HCT116 (cell line): ENCODE measurements at regions not wholly inside any gene's neighbourhood (a gene's known extent, or its start where the extent isn't known, plus 50 kb on each side); places are given as distances from the start of the nearest gene placed in this dataset.

Source experiments
- ATAC-seq: fragments of 200-7000 bp; cut with Tn5 transposase; 2 replicates; pipeline ENCODE4 v1.9.1; 2020; ENCODE audit warnings: mild to moderate bottlenecking, moderate library complexity
- BruUV-seq: library from RNA; stranded (reverse); fragments of 400-500 nt; replicated peaks from 2 replicates; lab custom pipeline; 2021; lab: Mats Ljungman, UMichigan
- CTCF ChIA-PET: fragments of 300-600 bp; sonication (Branson Sonifier 250); formaldehyde crosslinking; loops from one replicate; lab custom pipeline; 2021; ENCODE audit warnings: antibody characterized with exemption; lab: Charles Lee
- POLR2A ChIA-PET: fragments of 300-600, 350-600 bp; sonication (Branson Sonifier 250); formaldehyde crosslinking; loops from one replicate; lab custom pipeline; 2021; ENCODE audit warnings: antibody characterized with exemption; lab: Charles Lee
- RAD21 ChIA-PET, 2 experiments: fragments of 300-600 bp; sonication (Branson Sonifier 250); formaldehyde crosslinking; loops; one replicate each; lab custom pipeline; 2023; ENCODE audit warnings: low total read pairs in 2 of 2; ENCODE audit not compliant: uncharacterized antibody in 2 of 2, unreplicated experiment in 2 of 2, low non-redundant PET in 1 of 2; lab: Charles Lee
- DNase-seq: peaks from one replicate; pipeline ENCODE4 v3.0.0-alpha.2; 2010; ENCODE audit warnings: low read depth, low spot score
- H2AFZ ChIP-seq: fragments of 200-600 bp; shearing (Covaris generic), sonication (generic); 2 replicates; pipeline ENCODE4 v1.6.1; 2017; ENCODE audit warnings: low read depth, mixed run types, mixed read lengths, antibody characterized with exemption, low read length; ENCODE audit not compliant: poor library complexity, severe bottlenecking
- H3K27ac ChIP-seq: 2 replicates; pipeline ENCODE4 v1.5.1; 2012; ENCODE audit warnings: low read depth, low read length
- H3K27me3 ChIP-seq: fragments of 200-600 bp; sonication (generic); 2 replicates; pipeline ENCODE4 v1.6.1; 2016; ENCODE audit warnings: mixed run types, low read length, mixed read lengths; ENCODE audit not compliant: insufficient read depth
- H3K36me3 ChIP-seq, 2 experiments: fragments of 200-500 bp in 1 of 2; fragments of 200-600 bp in 1 of 2; sonication (Bioruptor generic) in 1 of 2; sonication (generic) in 1 of 2; 2 replicates each; pipeline versions ENCODE4 v1.5.1 to v1.6.1; 2014 to 2016; ENCODE audit warnings: low read length in 2 of 2, inconsistent platforms in 1 of 2, mixed read lengths in 1 of 2, mixed run types in 1 of 2; ENCODE audit not compliant: insufficient read depth in 2 of 2, control insufficient read depth in 1 of 2
- H3K4me1 ChIP-seq, 2 experiments: fragments of 200-600 bp in 1 of 2; sonication (generic) in 1 of 2; 2 replicates each; pipeline versions ENCODE4 v1.5.1 to v1.6.1; 2012 to 2017; ENCODE audit warnings: low read length in 2 of 2, inconsistent platforms in 1 of 2, mild to moderate bottlenecking in 1 of 2, mixed read lengths in 1 of 2, mixed run types in 1 of 2, moderate library complexity in 1 of 2; ENCODE audit not compliant: insufficient read depth in 2 of 2, control insufficient read depth in 1 of 2
- H3K4me2 ChIP-seq: fragments of 200-600 bp; sonication (generic); 2 replicates; pipeline ENCODE4 v1.6.1; 2017; ENCODE audit warnings: mixed run types, low read length, mixed read lengths
- H3K4me3 ChIP-seq, 2 experiments: fragments of 200-600 bp in 1 of 2; sonication (generic) in 1 of 2; replicated peaks in 1 of 2; 2 replicates each; pipeline ENCODE4 v1.5.1; 2011 to 2016; ENCODE audit warnings: low read length in 2 of 2, control low read depth in 1 of 2, low read depth in 1 of 2, mild to moderate bottlenecking in 1 of 2, mixed read lengths in 1 of 2, mixed run types in 1 of 2
- H3K79me2 ChIP-seq: fragments of 200-600 bp; sonication (generic); 2 replicates; pipeline ENCODE4 v1.6.1; 2017; ENCODE audit warnings: mild to moderate bottlenecking, mixed run types, low read length, moderate library complexity, mixed read lengths; ENCODE audit not compliant: insufficient read depth
- H3K9ac ChIP-seq: fragments of 200-600 bp; sonication (generic); 2 replicates; pipeline ENCODE4 v1.6.1; 2016; ENCODE audit warnings: low read length, mixed read lengths
- H3K9me2 ChIP-seq: fragments of 200-600 bp; sonication (generic), shearing (Covaris generic); 2 replicates; pipeline ENCODE4 v1.6.1; 2017; ENCODE audit warnings: mixed run types, mild to moderate bottlenecking, moderate library complexity; ENCODE audit not compliant: insufficient read depth
- H3K9me3 ChIP-seq, 2 experiments: fragments of 200-500 bp in 1 of 2; fragments of 200-600 bp in 1 of 2; sonication (Bioruptor generic) in 1 of 2; sonication (generic) in 1 of 2; 2 replicates each; pipeline ENCODE4 v1.6.1; 2014 to 2017; ENCODE audit warnings: low read length in 2 of 2, mixed read lengths in 2 of 2, inconsistent platforms in 1 of 2, low read depth in 1 of 2, mild to moderate bottlenecking in 1 of 2, mixed run types in 1 of 2, moderate library complexity in 1 of 2; ENCODE audit not compliant: control insufficient read depth in 1 of 2, insufficient read depth in 1 of 2
- H4K20me1 ChIP-seq: fragments of 200-600 bp; sonication (generic), shearing (Covaris generic); 2 replicates; pipeline ENCODE4 v1.6.1; 2017; ENCODE audit warnings: mixed run types, mild to moderate bottlenecking, moderate library complexity; ENCODE audit not compliant: insufficient read depth
- ATF3 ChIP-seq: IDR thresholded peaks from 2 replicates; pipeline ENCODE4 v1.6.1; 2012
- CEBPB ChIP-seq: IDR thresholded peaks from 2 replicates; pipeline ENCODE4 v1.6.1; 2012; ENCODE audit warnings: low read depth
- EZH2phosphoT487 ChIP-seq: fragments of 200-600 bp; IDR thresholded peaks from 2 replicates; pipeline ENCODE4 v1.6.1; 2018; ENCODE audit warnings: antibody characterized with exemption, borderline replicate concordance
- POLR2A ChIP-seq: IDR thresholded peaks from 2 replicates; pipeline ENCODE4 v1.7.0; 2011; ENCODE audit warnings: borderline replicate concordance; ENCODE audit not compliant: insufficient read depth, insufficient read length; ENCODE audit errors: extremely low read depth
- RAD21 ChIP-seq: IDR thresholded peaks from 2 replicates; pipeline ENCODE4 v1.6.1; 2012; ENCODE audit warnings: low read depth, mild to moderate bottlenecking
- REST ChIP-seq: IDR thresholded peaks from 2 replicates; pipeline ENCODE4 v1.6.1; 2012; ENCODE audit warnings: low read depth
- SP1 ChIP-seq: IDR thresholded peaks from 2 replicates; pipeline ENCODE4 v1.6.1; 2012; ENCODE audit warnings: low read depth
- TCF7L2 ChIP-seq: IDR thresholded peaks from 2 replicates; pipeline ENCODE4 v1.7.0; 2011; ENCODE audit warnings: borderline replicate concordance, inconsistent platforms; ENCODE audit not compliant: insufficient read depth, insufficient read length; ENCODE audit errors: extremely low read depth
- YY1 ChIP-seq: IDR thresholded peaks from 2 replicates; pipeline ENCODE4 v1.6.1; 2011; ENCODE audit warnings: low read length, low read depth, moderate library complexity, mild to moderate bottlenecking; ENCODE audit not compliant: insufficient replicate concordance; ENCODE audit errors: extremely low read depth
- ZFX ChIP-seq: fragments of 450-650 bp; IDR thresholded peaks from 2 replicates; pipeline ENCODE4 v1.6.1; 2017
- ZNF274 ChIP-seq: fragments of 200-500 bp; sonication (Bioruptor generic); IDR thresholded peaks from 2 replicates; pipeline ENCODE4 v1.6.1; 2014; ENCODE audit warnings: mild to moderate bottlenecking, low read depth, low read length, inconsistent platforms
- intact Hi-C: fragments of 100-400 bp; cut with micrococcal nuclease; formaldehyde crosslinking; loops from 2 replicates; pipeline ENCODE4 v1.10.0; 2022

GRCh38 chr5:179485845-179486575, 64.3 kb upstream of the RUFY1 start:
- no peak overlapping the region for H3K4me3 ChIP-seq
- TF ChIP-seq ZNF274 (no peak), TCF7L2 (no peak), EZH2phosphoT487 (no peak), POLR2A (no peak), ATF3 (no peak), CEBPB (no peak), SP1 (no peak), ZFX (no peak)

GRCh38 chr5:179484761-179485160, 65.6 kb upstream of the RUFY1 start:
- Histone ChIP-seq H3K27ac (no peak overlapping the region), H3K4me1 (no peaks in the 10 kb centered on the region), H3K9me2 (no peaks in the 10 kb centered on the region), H2AFZ (no peak overlapping the region), H3K9me3 (no peaks in the 10 kb centered on the region), H3K4me2 (no peak overlapping the region), H4K20me1 (no peaks in the 10 kb centered on the region), H3K4me3 (no peak overlapping the region), H3K9ac (no peak overlapping the region), H3K36me3 (no peaks in the 10 kb centered on the region), H3K27me3 (no peaks in the 10 kb centered on the region), H3K79me2 (no peaks in the 10 kb centered on the region)
- DNase-seq (no peak), ATAC-seq (no peak)
- ChIA-PET RAD21 (no interaction called here), POLR2A (no interaction called here), CTCF (no interaction called here)
- intact Hi-C loops = no loop called here
- TF ChIP-seq RAD21 = no peak
- TF ChIP-seq REST = no peak
- TF ChIP-seq POLR2A = no peak
- no peak for TF ChIP-seq CEBPB
- no peak for TF ChIP-seq EZH2phosphoT487
- TF ChIP-seq SP1 = no peak
- TF ChIP-seq ATF3 = no peak
- TF ChIP-seq YY1 = no peak
- BruUV-seq = no TSS peak

More at GRCh38 chr5:179485845-179486575, 64.3 kb upstream of the RUFY1 start:
- ChIA-PET CTCF (no interaction called here), RAD21 (no interaction called here), POLR2A (no interaction called here)
- DNase-seq = no peak
- Histone ChIP-seq H3K27ac (no peak overlapping the region), H3K79me2 (no peaks in the 10 kb centered on the region), H3K9me2 (no peaks in the 10 kb centered on the region), H3K27me3 (no peaks in the 10 kb centered on the region), H4K20me1 (no peaks in the 10 kb centered on the region), H2AFZ (no peak overlapping the region), H3K9ac (no peak overlapping the region), H3K4me2 (no peak overlapping the region), H3K36me3 (no peaks in the 10 kb centered on the region), H3K4me1 (no peaks in the 10 kb centered on the region), H3K9me3 (no peaks in the 10 kb centered on the region)
- ATAC-seq = no peak
- intact Hi-C loops = no loop called here
- BruUV-seq = no TSS peak
